ENCODE measurements at regions not wholly inside any gene's neighbourhood (a gene's known extent, or its start where the extent isn't known, plus 50 kb on each side); places are given as distances from the start of the nearest gene placed in this dataset.

- 37 to 40% methylated on average over 4 of the region's 4 CpGs for WGBS, 2 experiments (ENCODE audit: low coverage in 1 of 2, low lambda C conversion rate in 2 of 2, missing lambda C conversion rate in 2 of 2)
- Histone ChIP-seq H3K36me3 (ENCODE audit: low read depth) (no peaks in the 10 kb centered on the region), H3K9me2 (ENCODE audit: insufficient read depth) (no peaks in the 10 kb centered on the region), H3K79me2 (ENCODE audit: insufficient read depth) (no peaks in the 10 kb centered on the region), H2AFZ (no peak overlapping the region), H3K4me3 (no peak overlapping the region), H3F3A (ENCODE audit: insufficient read depth) (no peaks in the 10 kb centered on the region), H3K27me3 (replicated peaks; ENCODE audit: insufficient read depth) (no peaks in the 10 kb centered on the region), H3K27ac (no peak overlapping the region), H3K9me3 (ENCODE audit: low read depth) (no peaks in the 10 kb centered on the region), H3K4me1 (ENCODE audit: insufficient read depth) (no peaks in the 10 kb centered on the region), H4K20me1 (ENCODE audit: insufficient read depth) (no peaks in the 10 kb centered on the region), H3K4me2 (ENCODE audit: unreplicated experiment) (no peak overlapping the region), H3K9ac (no peak overlapping the region)
- TF ChIP-seq EZH2 (IDR thresholded peaks at IDR 0.05; ENCODE audit: insufficient read depth, poor library complexity, severe bottlenecking), result no peak
- TF ChIP-seq EZH2phosphoT487 (IDR thresholded peaks at IDR 0.05; ENCODE audit: insufficient read depth, low read depth), result no peak
- DNase-seq, result no peak
- in situ Hi-C loops (cut with MboI), result no loop called here
Measured at GRCh38 chr12:38016602-38017001, 300.0 kb upstream of the ALG10B start.

- Histone ChIP-seq H3K4me3 (no peak overlapping the region), H3K9ac (no peak overlapping the region), H3K27ac (no peak overlapping the region), H3K9me2 (ENCODE audit: insufficient read depth) (no peaks in the 10 kb centered on the region), H3F3A (ENCODE audit: insufficient read depth) (no peaks in the 10 kb centered on the region), H3K4me1 (ENCODE audit: insufficient read depth) (no peaks in the 10 kb centered on the region), H3K4me2 (ENCODE audit: unreplicated experiment) (no peak overlapping the region), H4K20me1 (ENCODE audit: insufficient read depth) (no peaks in the 10 kb centered on the region), H3K9me3 (ENCODE audit: low read depth) (no peaks in the 10 kb centered on the region), H3K27me3 (replicated peaks; ENCODE audit: insufficient read depth) (no peaks in the 10 kb centered on the region), H3K79me2 (ENCODE audit: insufficient read depth) (no peaks in the 10 kb centered on the region), H2AFZ (no peak overlapping the region), H3K36me3 (ENCODE audit: low read depth) (no peaks in the 10 kb centered on the region)
- no peak for TF ChIP-seq EZH2 (IDR thresholded peaks at IDR 0.05; ENCODE audit: insufficient read depth, poor library complexity, severe bottlenecking)
- no peak for TF ChIP-seq EZH2phosphoT487 (IDR thresholded peaks at IDR 0.05; ENCODE audit: insufficient read depth, low read depth)
- in situ Hi-C loops (cut with MboI), result no loop called here
- WGBS, 2 experiments (ENCODE audit: low coverage in 1 of 2, low lambda C conversion rate in 2 of 2, missing lambda C conversion rate in 2 of 2), result 5 to 7% methylated on average over 1 of the region's 1 CpG
- no peak for DNase-seq
Measured at GRCh38 chr12:38025916-38026315, 290.7 kb upstream of the ALG10B start.

- H3K9me2 ChIP-seq (ENCODE audit: insufficient read depth), result no peaks in the 10 kb centered on the region
- no peaks in the 10 kb centered on the region for H3K36me3 ChIP-seq (ENCODE audit: low read depth)
- no peaks in the 10 kb centered on the region for H3K4me1 ChIP-seq (ENCODE audit: insufficient read depth)
- no peak overlapping the region for H2AFZ ChIP-seq
- H3K27me3 ChIP-seq (replicated peaks; ENCODE audit: insufficient read depth), result no peaks in the 10 kb centered on the region
- H3K9me3 ChIP-seq (ENCODE audit: low read depth), result no peaks in the 10 kb centered on the region
- H3K4me2 ChIP-seq (ENCODE audit: unreplicated experiment), result no peak overlapping the region
- TF ChIP-seq EZH2 (IDR thresholded peaks at IDR 0.05; ENCODE audit: insufficient read depth, poor library complexity, severe bottlenecking) (no peak), EZH2phosphoT487 (IDR thresholded peaks at IDR 0.05; ENCODE audit: insufficient read depth, low read depth) (no peak)
- no peak overlapping the region for H3K4me3 ChIP-seq
- 23 to 29% methylated on average over 14 to 16 of the region's 16 CpGs for WGBS, 2 experiments (ENCODE audit: low coverage in 1 of 2, low lambda C conversion rate in 2 of 2, missing lambda C conversion rate in 2 of 2)
- H3K9ac ChIP-seq, result no peak overlapping the region
- DNase-seq, result no peak
- no peak overlapping the region for H3K27ac ChIP-seq
- H4K20me1 ChIP-seq (ENCODE audit: insufficient read depth), result no peaks in the 10 kb centered on the region
- in situ Hi-C loops (cut with MboI), result no loop called here
- no peaks in the 10 kb centered on the region for H3F3A ChIP-seq (ENCODE audit: insufficient read depth)
- H3K79me2 ChIP-seq (ENCODE audit: insufficient read depth), result no peaks in the 10 kb centered on the region
Measured at GRCh38 chr12:38053113-38053512, 263.5 kb upstream of the ALG10B start.

- Histone ChIP-seq H3K9me2 (ENCODE audit: insufficient read depth) (no peaks in the 10 kb centered on the region), H3K4me2 (ENCODE audit: unreplicated experiment) (no peak overlapping the region), H3K27me3 (replicated peaks; ENCODE audit: insufficient read depth) (no peaks in the 10 kb centered on the region), H3K4me1 (ENCODE audit: insufficient read depth) (no peaks in the 10 kb centered on the region), H3K4me3 (no peak overlapping the region), H4K20me1 (ENCODE audit: insufficient read depth) (no peaks in the 10 kb centered on the region), H2AFZ (no peak overlapping the region), H3K79me2 (ENCODE audit: insufficient read depth) (no peaks in the 10 kb centered on the region), H3K27ac (no peak overlapping the region), H3F3A (ENCODE audit: insufficient read depth) (no peaks in the 10 kb centered on the region), H3K9ac (no peak overlapping the region), H3K9me3 (ENCODE audit: low read depth) (no peaks in the 10 kb centered on the region), H3K36me3 (ENCODE audit: low read depth) (no peaks in the 10 kb centered on the region)
- peak; percentile 3 for DNase-seq
- no peak for TF ChIP-seq EZH2 (IDR thresholded peaks at IDR 0.05; ENCODE audit: insufficient read depth, poor library complexity, severe bottlenecking)
- TF ChIP-seq EZH2phosphoT487 (IDR thresholded peaks at IDR 0.05; ENCODE audit: insufficient read depth, low read depth), result no peak
- in situ Hi-C loops (cut with MboI), result no loop called here
- 41 to 44% methylated on average over 34 of the region's 34 CpGs for WGBS, 2 experiments (ENCODE audit: low coverage in 1 of 2, low lambda C conversion rate in 2 of 2, missing lambda C conversion rate in 2 of 2)
Measured at GRCh38 chr12:38053655-38054464, 262.7 kb upstream of the ALG10B start.

Measured in GM23248 (cell line).